A549 (cell line): ENCODE measurements at regions not wholly inside any gene's neighbourhood (a gene's known extent, or its start where the extent isn't known, plus 50 kb on each side); places are given as distances from the start of the nearest gene placed in this dataset.

Experiments
- ATAC-seq, 2 experiments: fragments of 200-7000 bp in 1 of 2; fragments of >200 bp in 1 of 2; cut with Nextera tagmentation in 1 of 2; cut with Tn5 transposase in 1 of 2; 3 replicates each; pipeline versions ENCODE4 v1.8.0 to v1.9.1; 2018 to 2020; ENCODE audit warnings: mild to moderate bottlenecking in 1 of 2, moderate library complexity in 1 of 2
- CTCF ChIA-PET: fragments of 300-600 bp; sonication (Branson Sonifier 250); formaldehyde crosslinking; extraction: SDS; loops from one replicate; lab custom pipeline; 2021; ENCODE audit warnings: antibody characterized with exemption, inconsistent platforms; lab: Yijun Ruan, JAX
- POLR2A ChIA-PET: fragments of 350-600 bp; formaldehyde crosslinking; extraction: SDS; loops from one replicate; lab custom pipeline; 2021; ENCODE audit warnings: antibody characterized with exemption, inconsistent platforms; lab: Yijun Ruan, JAX
- DNase-seq, 2 experiments: peaks; one replicate each; pipeline versions ENCODE4 v3.0.0 to v3.0.0-alpha.2; 2011 to 2016; ENCODE audit warnings: low read depth in 1 of 2, low spot score in 1 of 2
- FAIRE-seq: peaks from 2 replicates; lab custom pipeline; 2011; peaks lifted over from hg19 to GRCh38; lab: Jason Lieb, UNC
- H3K27ac ChIP-seq, 2 experiments: fragments of >200 bp; sonication (Bioruptor Twin); formaldehyde crosslinking; 3 replicates each; pipeline ENCODE4 v1.5.1; 2016 to 2017
- H3K4me1 ChIP-seq: fragments of >200 bp; sonication (Bioruptor Twin); formaldehyde crosslinking; 3 replicates; pipeline ENCODE4 v1.6.1; 2016
- H3K4me2 ChIP-seq: fragments of >200 bp; sonication (Bioruptor Twin); formaldehyde crosslinking; 3 replicates; pipeline ENCODE4 v1.6.1; 2016
- H3K4me3 ChIP-seq: fragments of >200 bp; sonication (Bioruptor Twin); formaldehyde crosslinking; 3 replicates; pipeline ENCODE4 v1.5.1; 2016
- H3K9me3 ChIP-seq: fragments of >200 bp; sonication (Bioruptor Twin); formaldehyde crosslinking; 3 replicates; pipeline ENCODE4 v1.6.1; 2016
- CBX2 ChIP-seq: fragments of 200-600 bp; sonication (generic); IDR thresholded peaks from 2 replicates; pipeline ENCODE4 v1.6.1; 2016; ENCODE audit warnings: low read depth, mild to moderate bottlenecking, borderline replicate concordance
- CEBPB ChIP-seq, 2 experiments: fragments of >200 bp in 1 of 2; sonication (Bioruptor Twin) in 1 of 2; formaldehyde crosslinking in 1 of 2; IDR thresholded peaks; 2 replicates each; pipeline ENCODE4 v1.6.1; 2012 to 2016
- CHD4 ChIP-seq: fragments of 200-600 bp; sonication (generic); IDR thresholded peaks from 2 replicates; pipeline ENCODE4 v1.6.1; 2016; ENCODE audit warnings: antibody characterized with exemption, mild to moderate bottlenecking, borderline replicate concordance
- EHF ChIP-seq: fragments of 250-450 bp; sonication (Bioruptor Pico); IDR thresholded peaks from 2 replicates; pipeline ENCODE4 v1.5.0; 2020; ENCODE audit warnings: mild to moderate bottlenecking
- EHMT2 ChIP-seq: fragments of 200-600 bp; sonication (generic); IDR thresholded peaks from 2 replicates; pipeline ENCODE4 v1.6.1; 2016; ENCODE audit warnings: antibody characterized with exemption, low read depth, mild to moderate bottlenecking, moderate library complexity
- EP300 ChIP-seq, 2 experiments: fragments of >200 bp; sonication (Bioruptor Twin); formaldehyde crosslinking; IDR thresholded peaks; 2 replicates in 1 of 2; 3 replicates in 1 of 2; pipeline ENCODE4 v1.6.1; 2016 to 2017
- FOSB ChIP-seq: fragments of 250-450 bp; sonication (Bioruptor Pico); IDR thresholded peaks from 2 replicates; pipeline ENCODE4 v1.5.0; 2020; ENCODE audit warnings: mild to moderate bottlenecking, moderate library complexity
- FOXS1 ChIP-seq: fragments of 250-450 bp; sonication (Bioruptor Pico); IDR thresholded peaks from 2 replicates; pipeline ENCODE4 v1.5.0; 2020; ENCODE audit warnings: mild to moderate bottlenecking, moderate library complexity
- HDAC2 ChIP-seq: fragments of 200-600 bp; sonication (generic); IDR thresholded peaks from 2 replicates; pipeline ENCODE4 v1.6.1; 2016
- HOXA7 ChIP-seq: fragments of 250-450 bp; sonication (Bioruptor Pico); IDR thresholded peaks from 2 replicates; pipeline ENCODE4 v1.5.0; 2020; ENCODE audit warnings: mild to moderate bottlenecking, moderate library complexity
- HOXB5 ChIP-seq: fragments of 250-450 bp; sonication (Bioruptor Pico); IDR thresholded peaks from 2 replicates; pipeline ENCODE4 v1.5.0; 2020; ENCODE audit warnings: mild to moderate bottlenecking, moderate library complexity
- JUN ChIP-seq, 2 experiments: fragments of >200 bp; sonication (Bioruptor Twin); formaldehyde crosslinking; IDR thresholded peaks; 2 replicates in 1 of 2; 3 replicates in 1 of 2; pipeline ENCODE4 v1.6.1; 2016 to 2017
- JUNB ChIP-seq: fragments of >200 bp; sonication (Bioruptor Twin); formaldehyde crosslinking; IDR thresholded peaks from 2 replicates; pipeline ENCODE4 v1.6.1; 2016
- KDM1A ChIP-seq: fragments of 200-600 bp; sonication (generic); IDR thresholded peaks from 2 replicates; pipeline ENCODE4 v1.6.1; 2016; ENCODE audit warnings: low read depth, mild to moderate bottlenecking
- NR3C1 ChIP-seq: fragments of >200 bp; sonication (Bioruptor Twin); formaldehyde crosslinking; IDR thresholded peaks from 3 replicates; pipeline ENCODE4 v1.6.1; 2017
- POLR2AphosphoS2 ChIP-seq: conservative IDR thresholded peaks from 2 replicates; pipeline ENCODE4 v1.6.1; 2012; ENCODE audit warnings: low read length, improper control_type of control experiment, inconsistent platforms
- RARB ChIP-seq: fragments of 250-450 bp; sonication (Bioruptor Pico); IDR thresholded peaks from 2 replicates; pipeline ENCODE4 v1.8.0; 2021; ENCODE audit warnings: mild to moderate bottlenecking, moderate library complexity
- RCOR1 ChIP-seq: fragments of 150-350 bp; IDR thresholded peaks from 2 replicates; pipeline ENCODE4 v1.6.1; 2014; ENCODE audit warnings: antibody characterized with exemption, low read length, low read depth
- RFX5 ChIP-seq: fragments of 450-650 bp; IDR thresholded peaks from 2 replicates; pipeline ENCODE4 v1.7.1; 2014; ENCODE audit warnings: antibody characterized with exemption, mild to moderate bottlenecking, moderate library complexity
- SREBF2 ChIP-seq: fragments of 450-650 bp; IDR thresholded peaks from 2 replicates; pipeline ENCODE4 v1.6.1; 2014; ENCODE audit warnings: mild to moderate bottlenecking, moderate library complexity
- WGBS: methylation state at CpG from one replicate; pipeline ENCODE4 v1.1.6; 2017; ENCODE audit errors: missing lambda C conversion rate; 5-methylcytosine and 5-hydroxymethylcytosine counted together
- TF ChIP-seq, protein P1 (sequence below): fragments of 250-450 bp; sonication (Bioruptor Pico); IDR thresholded peaks from 2 replicates; pipeline ENCODE4 v1.5.0; 2020; ENCODE audit warnings: low read depth, mild to moderate bottlenecking, moderate library complexity
- TF ChIP-seq, protein P2 (sequence below): IDR thresholded peaks from 2 replicates; pipeline ENCODE4 v1.6.1; 2012
- TF ChIP-seq, protein P3 (sequence below): IDR thresholded peaks from 2 replicates; pipeline ENCODE4 v1.6.1; 2012; ENCODE audit warnings: low read depth, borderline replicate concordance

DNA sequence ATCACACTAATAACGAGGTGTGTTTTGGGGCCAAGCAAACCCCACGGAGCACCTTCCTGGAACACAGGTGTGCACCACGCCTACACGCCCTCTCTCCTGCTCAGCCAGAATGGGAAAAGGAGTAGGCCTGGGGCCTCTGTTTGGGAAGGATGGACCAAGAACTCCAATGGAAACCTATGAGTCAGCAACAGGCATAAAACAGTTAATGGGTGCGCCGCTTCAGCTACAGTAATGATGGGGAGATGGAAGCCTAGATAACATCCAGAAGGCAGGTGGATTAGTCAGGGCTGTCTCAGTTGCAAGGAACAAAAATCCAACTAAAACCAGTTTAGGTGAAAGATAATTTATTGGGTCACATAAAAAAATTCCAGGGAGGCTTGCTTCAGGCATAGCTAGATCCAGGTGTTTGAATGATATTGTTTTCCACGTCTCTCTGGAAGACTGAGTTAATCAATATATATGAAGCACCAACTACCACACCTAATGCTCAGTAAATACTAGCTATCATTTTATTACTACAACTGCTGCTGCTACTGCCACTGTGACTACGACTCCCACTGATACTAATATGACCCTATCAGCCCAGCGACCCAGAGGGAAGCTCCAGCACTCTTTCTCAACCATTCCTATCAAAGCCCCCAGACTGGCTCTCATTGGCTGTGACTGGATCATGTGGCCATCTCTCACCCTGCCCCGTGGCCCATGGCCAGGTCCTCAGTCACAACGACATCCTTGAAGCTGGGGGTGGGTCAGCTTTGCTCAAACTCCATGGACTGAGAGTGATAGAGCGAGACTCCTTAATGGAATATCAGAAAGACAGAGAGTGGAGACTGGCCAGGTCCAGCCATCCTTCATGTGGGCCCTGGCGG lies 155.2 kb upstream of the PTPN1 start:
- TF ChIP-seq EHMT2 (no peak), SREBF2 (no peak), HOXA7 (no peak), JUN (IDR thresholded peaks at IDR 0.05) (no peak), RFX5 (no peak), EHF (no peak), HDAC2 (no peak), RARB (CRISPR knock-in tag) (no peak), HOXB5 (CRISPR knock-in tag) (no peak), CHD4 (no peak), FOXS1 (CRISPR knock-in tag) (no peak)
- TF ChIP-seq, protein P1, sequence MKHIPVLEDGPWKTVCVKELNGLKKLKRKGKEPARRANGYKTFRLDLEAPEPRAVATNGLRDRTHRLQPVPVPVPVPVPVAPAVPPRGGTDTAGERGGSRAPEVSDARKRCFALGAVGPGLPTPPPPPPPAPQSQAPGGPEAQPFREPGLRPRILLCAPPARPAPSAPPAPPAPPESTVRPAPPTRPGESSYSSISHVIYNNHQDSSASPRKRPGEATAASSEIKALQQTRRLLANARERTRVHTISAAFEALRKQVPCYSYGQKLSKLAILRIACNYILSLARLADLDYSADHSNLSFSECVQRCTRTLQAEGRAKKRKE (CRISPR knock-in tag): no peak
- TF ChIP-seq, protein P2, sequence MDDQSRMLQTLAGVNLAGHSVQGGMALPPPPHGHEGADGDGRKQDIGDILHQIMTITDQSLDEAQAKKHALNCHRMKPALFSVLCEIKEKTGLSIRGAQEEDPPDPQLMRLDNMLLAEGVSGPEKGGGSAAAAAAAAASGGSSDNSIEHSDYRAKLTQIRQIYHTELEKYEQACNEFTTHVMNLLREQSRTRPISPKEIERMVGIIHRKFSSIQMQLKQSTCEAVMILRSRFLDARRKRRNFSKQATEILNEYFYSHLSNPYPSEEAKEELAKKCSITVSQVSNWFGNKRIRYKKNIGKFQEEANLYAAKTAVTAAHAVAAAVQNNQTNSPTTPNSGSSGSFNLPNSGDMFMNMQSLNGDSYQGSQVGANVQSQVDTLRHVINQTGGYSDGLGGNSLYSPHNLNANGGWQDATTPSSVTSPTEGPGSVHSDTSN: no peak
- Histone ChIP-seq H3K4me2 (no peak overlapping the region), H3K27ac (peak overlapping the region; percentile 30 to 60; a peak in 4 of 6 replicates), H3K4me3 (no peak overlapping the region), H3K9me3 (no peaks in the 10 kb centered on the region), H3K4me1 (peaks cover 11% of the 10 kb centered on the region; the same call in 2 of the 3 replicates)
- WGBS: 75% methylated on average over 12 of the region's 13 CpGs
- no peak for FAIRE-seq
- CTCF ChIA-PET: interaction anchor here (0.9 to 1.4 kb wide), 4 partner anchors 8 to 45 kb away, joined by 3 read pairs; no protein-coding TSS in a partner anchor
- ATAC-seq: peak in 1 of 2 experiments; percentile 48; a peak in 3 of 6 replicates
- POLR2A ChIA-PET: no interaction called here
- no peak for DNase-seq

DNA sequence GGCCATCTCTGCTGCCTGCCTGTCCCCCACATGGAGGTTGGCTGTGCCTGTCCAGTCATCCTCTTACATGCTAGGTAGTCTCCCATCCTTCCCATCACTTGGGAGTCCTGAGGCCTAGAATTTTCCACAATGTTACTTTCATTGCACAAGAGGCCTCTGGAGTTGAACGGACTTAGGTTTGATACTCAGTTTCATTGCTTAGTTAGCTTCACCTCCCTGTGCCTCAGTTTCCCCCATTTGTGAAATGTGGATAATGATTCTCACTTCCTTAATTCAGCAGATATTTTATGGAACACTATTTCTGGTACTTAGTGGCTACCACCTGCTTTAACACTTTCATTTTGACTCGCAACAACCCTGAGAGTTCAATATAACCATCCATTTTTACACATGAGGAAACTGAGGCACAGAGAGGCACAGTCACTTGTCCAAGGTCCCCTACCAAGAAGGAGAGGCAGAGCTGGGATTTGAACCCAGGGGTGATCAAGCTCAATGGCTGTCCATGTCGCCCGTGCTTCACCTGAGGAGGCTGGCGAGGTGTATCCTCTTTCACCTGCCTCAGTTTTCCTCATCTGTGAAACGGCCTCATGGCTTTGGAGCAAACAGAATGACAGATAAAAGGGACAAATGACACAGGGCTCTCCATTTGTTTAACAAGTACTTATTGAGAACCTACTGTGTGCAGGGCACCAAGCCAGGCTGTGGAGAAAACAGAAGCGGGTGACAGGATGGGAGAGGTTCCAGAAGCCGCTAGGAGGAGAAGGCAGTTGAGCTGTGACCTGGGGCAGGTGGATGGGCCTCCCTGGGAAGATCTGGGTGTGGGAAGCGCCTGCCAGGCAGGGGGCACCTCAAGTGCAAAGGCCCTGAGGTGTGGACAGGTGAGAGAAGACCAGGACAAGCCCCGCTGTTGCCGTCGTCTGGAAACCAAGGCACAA lies 154.3 kb upstream of the PTPN1 start:
- ATAC-seq (peak in 1 of 2 experiments; percentile 8; a peak in 2 of 6 replicates), FAIRE-seq (peak; percentile 7), DNase-seq (no peak)
- Histone ChIP-seq H3K4me3 (no peak overlapping the region), H3K27ac (peak overlapping the region; percentile 30 to 60; a peak in 4 of 6 replicates), H3K4me1 (peaks cover 11% of the 10 kb centered on the region; the same call in 2 of the 3 replicates), H3K4me2 (no peak overlapping the region), H3K9me3 (no peaks in the 10 kb centered on the region)
- ChIA-PET CTCF (interaction anchor here (1.0 to 1.4 kb wide), 7 partner anchors 9 to 168 kb away, joined by 3 to 4 read pairs (median 3); no protein-coding TSS in a partner anchor), POLR2A (no interaction called here)
- TF ChIP-seq KDM1A (0 out of 2 replicates have a peak, but pooled peaks have one; percentile 15), FOSB (CRISPR knock-in tag) (no peak)
- WGBS: 75% methylated on average over 12 of the region's 12 CpGs

DNA sequence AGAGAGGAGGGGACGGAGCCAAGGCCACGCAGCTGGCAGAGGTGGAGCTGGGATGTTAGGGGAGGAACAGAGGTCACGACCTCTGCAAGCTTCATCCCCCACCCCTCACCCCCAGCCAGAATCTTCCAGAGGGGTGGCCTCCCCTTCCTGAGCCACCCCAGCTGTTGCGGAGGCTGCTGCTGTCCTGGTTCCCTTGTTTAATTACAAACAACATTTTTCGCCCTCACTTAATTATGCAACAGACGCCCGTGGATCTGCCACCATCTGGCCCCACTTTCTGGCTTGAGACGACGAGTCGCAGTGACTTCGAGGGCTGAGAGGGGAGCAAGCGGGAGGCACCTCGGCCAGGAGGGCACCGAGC lies 153.7 kb upstream of the PTPN1 start:
- H3K4me3 ChIP-seq: no peak overlapping the region
- H3K4me1 ChIP-seq: peaks cover 11% of the 10 kb centered on the region; the same call in 2 of the 3 replicates
- H3K27ac ChIP-seq: peak overlapping the region in 1 of 2 experiments; percentile 29; a peak in 1 of 6 replicates
- CTCF ChIA-PET: interaction anchor here (1.0 to 1.4 kb wide), 6 partner anchors 26 to 225 kb away, joined by 3 to 4 read pairs (median 4); no protein-coding TSS in a partner anchor
- H3K4me2 ChIP-seq: no peak overlapping the region
- DNase-seq (no peak), ATAC-seq (no peak)
- POLR2A ChIA-PET: no interaction called here
- TF ChIP-seq, protein P3, sequence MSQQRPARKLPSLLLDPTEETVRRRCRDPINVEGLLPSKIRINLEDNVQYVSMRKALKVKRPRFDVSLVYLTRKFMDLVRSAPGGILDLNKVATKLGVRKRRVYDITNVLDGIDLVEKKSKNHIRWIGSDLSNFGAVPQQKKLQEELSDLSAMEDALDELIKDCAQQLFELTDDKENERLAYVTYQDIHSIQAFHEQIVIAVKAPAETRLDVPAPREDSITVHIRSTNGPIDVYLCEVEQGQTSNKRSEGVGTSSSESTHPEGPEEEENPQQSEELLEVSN: no peak
- TF ChIP-seq CEBPB (IDR thresholded peaks at IDR 0.05): no peak
- TF ChIP-seq POLR2AphosphoS2: no peak
- no peak for TF ChIP-seq HDAC2
- no peak for TF ChIP-seq EP300 (IDR thresholded peaks at IDR 0.05)
- TF ChIP-seq JUNB: no peak
- TF ChIP-seq RCOR1: no peak
- no peak for TF ChIP-seq CBX2
- no peak for TF ChIP-seq HOXB5 (CRISPR knock-in tag)
- no peak for TF ChIP-seq NR3C1
- TF ChIP-seq, all 56 proteins: peak for 0
- FAIRE-seq: no peak
- WGBS: 72% methylated on average over 12 of the region's 14 CpGs
- H3K9me3 ChIP-seq: no peaks in the 10 kb centered on the region
